ENCODE measurements at regions not wholly inside any gene's neighbourhood (a gene's known extent, or its start where the extent isn't known, plus 50 kb on each side); places are given as distances from the start of the nearest gene placed in this dataset.

DNA sequence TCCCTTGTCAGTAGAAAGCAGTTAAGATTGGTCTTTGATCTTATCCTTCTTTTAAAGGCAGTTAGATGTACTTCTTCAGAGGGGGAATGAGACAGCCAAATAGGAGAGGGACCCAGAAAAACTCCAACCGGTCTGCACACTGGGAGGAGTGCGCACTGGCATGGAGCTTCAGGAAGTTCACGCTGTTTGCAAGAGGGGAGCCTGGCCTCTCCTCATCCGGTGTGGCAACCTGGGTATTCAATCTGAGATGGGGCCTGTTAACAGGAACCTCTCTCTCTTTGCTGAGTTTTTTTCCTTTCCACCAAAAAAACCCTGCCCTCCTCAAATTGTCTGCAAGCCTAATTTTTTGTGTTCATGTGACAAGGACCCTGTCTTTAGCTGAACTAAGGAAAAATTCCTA, 162.5 kb upstream of the OLIG3 start:
- TF ChIP-seq POLR2AphosphoS5 (IDR thresholded peaks at IDR 0.05; ENCODE audit: insufficient read depth in 1 of 2, low read depth in 1 of 2) (no peak), POLR2A (IDR thresholded peaks at IDR 0.05) (no peak)
- TF ChIP-seq, protein P1, sequence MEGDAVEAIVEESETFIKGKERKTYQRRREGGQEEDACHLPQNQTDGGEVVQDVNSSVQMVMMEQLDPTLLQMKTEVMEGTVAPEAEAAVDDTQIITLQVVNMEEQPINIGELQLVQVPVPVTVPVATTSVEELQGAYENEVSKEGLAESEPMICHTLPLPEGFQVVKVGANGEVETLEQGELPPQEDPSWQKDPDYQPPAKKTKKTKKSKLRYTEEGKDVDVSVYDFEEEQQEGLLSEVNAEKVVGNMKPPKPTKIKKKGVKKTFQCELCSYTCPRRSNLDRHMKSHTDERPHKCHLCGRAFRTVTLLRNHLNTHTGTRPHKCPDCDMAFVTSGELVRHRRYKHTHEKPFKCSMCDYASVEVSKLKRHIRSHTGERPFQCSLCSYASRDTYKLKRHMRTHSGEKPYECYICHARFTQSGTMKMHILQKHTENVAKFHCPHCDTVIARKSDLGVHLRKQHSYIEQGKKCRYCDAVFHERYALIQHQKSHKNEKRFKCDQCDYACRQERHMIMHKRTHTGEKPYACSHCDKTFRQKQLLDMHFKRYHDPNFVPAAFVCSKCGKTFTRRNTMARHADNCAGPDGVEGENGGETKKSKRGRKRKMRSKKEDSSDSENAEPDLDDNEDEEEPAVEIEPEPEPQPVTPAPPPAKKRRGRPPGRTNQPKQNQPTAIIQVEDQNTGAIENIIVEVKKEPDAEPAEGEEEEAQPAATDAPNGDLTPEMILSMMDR (IDR thresholded peaks at IDR 0.05) = no peak

Measured in vagina (tissue), 2 donors.